GM21576 (cell line): ENCODE measurements at regions not wholly inside any gene's neighbourhood (a gene's known extent, or its start where the extent isn't known, plus 50 kb on each side); places are given as distances from the start of the nearest gene placed in this dataset.

Source experiments
- ATAC-seq: cut with Tn5 transposase; IDR thresholded peaks from one replicate; pipeline ENCODE4 v1.9.1; 2021; ENCODE audit warnings: mild to moderate bottlenecking, moderate library complexity; ENCODE audit not compliant: unreplicated experiment

DNA sequence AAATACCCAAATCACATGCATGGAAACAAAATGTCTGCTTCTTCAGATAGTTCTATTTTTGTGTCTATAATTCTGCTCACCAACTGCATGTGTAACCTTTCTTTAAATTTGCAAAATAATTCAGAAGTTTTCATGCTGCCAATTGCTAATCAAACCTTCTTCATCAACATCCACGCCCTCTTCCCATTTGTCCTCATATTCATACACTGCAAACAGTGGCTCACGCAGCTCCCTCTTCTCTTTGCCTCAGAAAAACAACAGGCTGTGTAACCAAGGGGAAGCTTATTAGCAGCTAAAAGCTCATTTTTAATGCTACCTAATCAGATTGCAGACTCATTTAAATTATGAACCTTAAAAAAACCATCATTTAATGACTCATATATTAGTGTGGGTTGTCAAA lies 555.0 kb upstream of the EPHA7 start:
- no peak for ATAC-seq

DNA sequence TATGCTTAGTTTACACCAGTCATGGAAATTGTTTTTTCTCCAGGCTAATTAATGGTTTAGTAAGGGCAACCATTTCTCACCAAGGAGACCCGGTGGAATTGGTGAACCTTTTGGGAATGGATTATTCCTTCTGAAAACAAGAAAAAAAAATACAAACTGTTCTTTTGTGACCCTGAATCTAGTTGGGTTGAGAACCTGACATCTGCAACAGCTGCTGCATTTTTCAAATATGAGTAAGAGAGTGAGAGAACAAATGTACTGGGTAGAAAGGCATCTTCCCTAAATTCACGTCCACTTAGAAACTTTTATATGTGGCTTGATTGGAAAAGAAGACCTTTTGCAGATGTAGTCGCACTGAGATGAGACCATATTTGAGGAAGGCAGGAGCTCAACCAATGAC lies 553.4 kb upstream of the EPHA7 start:
- no peak for ATAC-seq

DNA sequence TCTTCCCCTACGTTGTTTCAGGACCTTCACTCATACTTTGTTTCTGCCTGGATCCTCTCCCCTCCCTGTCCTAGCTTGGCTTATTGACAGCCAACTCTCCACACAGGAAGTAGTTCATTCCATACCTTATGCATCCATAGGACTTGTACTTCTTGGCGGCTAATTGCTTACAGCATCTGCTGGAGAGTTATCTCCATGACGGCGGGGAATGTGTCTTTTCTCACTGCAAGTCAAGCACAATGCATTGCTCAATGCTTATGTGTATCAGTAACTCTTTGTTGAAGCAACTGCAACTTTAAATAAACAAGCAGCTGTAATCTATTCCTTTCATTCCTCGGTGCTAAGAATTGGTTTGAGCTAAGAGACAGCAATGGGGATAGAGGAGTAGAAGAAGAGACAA lies 551.3 kb upstream of the EPHA7 start:
- ATAC-seq: no peak

DNA sequence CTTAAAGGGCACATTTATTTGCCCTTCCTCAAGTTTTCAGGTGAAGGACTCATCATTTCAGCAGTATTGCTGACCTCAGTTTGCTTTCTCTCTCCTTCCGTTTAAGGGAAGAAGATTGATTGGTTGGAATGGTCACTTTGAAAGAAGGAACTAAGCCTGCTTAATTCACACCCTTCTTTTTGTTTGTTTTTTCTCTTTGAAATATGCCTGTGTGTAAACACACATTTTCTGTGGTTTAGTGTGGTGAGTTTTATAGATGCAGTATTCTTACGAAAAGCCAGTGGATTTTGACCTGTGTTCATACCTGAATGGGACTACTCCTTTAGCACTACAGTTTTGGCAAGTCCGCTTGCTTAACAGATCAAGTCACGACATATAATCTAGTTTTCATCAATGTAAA lies 548.8 kb upstream of the EPHA7 start:
- no peak for ATAC-seq

GRCh38 chr6:93964926-93965325 lies 545.6 kb upstream of the EPHA7 start:
- no peak for ATAC-seq

DNA sequence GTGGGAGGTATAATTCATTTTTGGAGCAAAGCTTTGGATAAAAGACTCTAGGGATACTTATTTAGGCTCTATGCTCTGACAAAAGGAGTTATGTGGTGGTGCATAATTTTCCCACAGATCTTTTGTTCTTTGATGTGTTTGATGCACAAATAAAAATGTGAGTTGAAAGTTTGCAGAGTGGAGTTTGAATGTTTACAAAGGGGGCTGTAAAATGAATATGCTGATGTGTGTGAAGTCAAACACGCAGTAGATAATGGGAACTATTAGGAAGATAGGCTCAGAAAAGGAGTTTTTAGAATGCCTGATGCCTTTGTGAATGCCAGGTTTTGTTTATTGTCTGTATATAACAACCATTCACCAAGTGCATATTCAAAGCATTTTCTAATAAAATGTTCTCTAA lies 545.0 kb upstream of the EPHA7 start:
- ATAC-seq: no peak

- ATAC-seq: no peak
Measured at GRCh38 chr6:93962566-93962965, 543.2 kb upstream of the EPHA7 start.

- no peak for ATAC-seq
Measured at GRCh38 chr6:93954584-93954983, 535.2 kb upstream of the EPHA7 start.

- ATAC-seq: no peak
Measured at GRCh38 chr6:93943661-93944060, 524.3 kb upstream of the EPHA7 start.

- ATAC-seq: no peak
Measured at GRCh38 chr6:93940381-93940780, 521.0 kb upstream of the EPHA7 start.

- no peak for ATAC-seq
Measured at GRCh38 chr6:93932175-93932574, 512.8 kb upstream of the EPHA7 start.

GRCh38 chr6:93927731-93928130 lies 508.4 kb upstream of the EPHA7 start:
- ATAC-seq: no peak

DNA sequence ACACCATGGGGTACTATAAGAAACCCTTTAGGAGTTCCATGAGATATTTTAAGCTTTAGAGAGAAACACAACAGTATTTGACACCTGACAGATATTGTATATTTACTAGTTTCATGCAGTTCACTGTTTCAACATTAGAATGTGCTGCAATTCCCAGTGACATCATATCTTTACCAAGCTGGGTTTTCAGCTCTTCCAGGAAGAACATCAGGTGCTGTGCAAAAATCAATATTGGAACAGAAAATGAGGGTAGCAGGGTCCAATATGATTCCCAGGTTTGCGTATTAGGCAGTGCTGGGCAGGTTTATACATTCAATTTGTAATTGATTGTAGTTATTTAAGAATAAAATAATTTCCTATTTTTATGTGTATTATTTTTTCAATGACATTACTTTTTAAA lies 500.0 kb upstream of the EPHA7 start:
- no peak for ATAC-seq

GRCh38 chr6:93918258-93918657 lies 498.9 kb upstream of the EPHA7 start:
- no peak for ATAC-seq

DNA sequence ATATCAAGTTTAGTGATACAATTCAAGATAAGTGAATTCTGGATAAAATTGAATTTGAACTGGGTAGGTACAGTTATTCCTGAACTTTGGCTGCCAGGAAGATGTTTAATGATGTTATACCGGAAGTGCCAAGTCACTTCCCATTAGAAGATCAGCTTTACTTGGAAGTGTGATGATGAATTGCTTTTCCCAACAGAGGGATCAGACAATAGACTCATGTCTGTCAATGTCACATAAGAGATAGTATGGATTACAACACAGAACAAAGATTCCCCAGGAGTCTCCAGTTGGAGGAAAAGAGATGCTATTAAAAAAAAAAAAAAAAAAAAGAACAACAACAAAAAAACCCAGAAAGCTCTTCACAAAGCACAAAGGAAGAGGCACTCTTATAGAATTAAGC lies 497.9 kb upstream of the EPHA7 start:
- ATAC-seq: no peak

GRCh38 chr6:93916716-93917115 lies 497.4 kb upstream of the EPHA7 start:
- ATAC-seq: no peak

DNA sequence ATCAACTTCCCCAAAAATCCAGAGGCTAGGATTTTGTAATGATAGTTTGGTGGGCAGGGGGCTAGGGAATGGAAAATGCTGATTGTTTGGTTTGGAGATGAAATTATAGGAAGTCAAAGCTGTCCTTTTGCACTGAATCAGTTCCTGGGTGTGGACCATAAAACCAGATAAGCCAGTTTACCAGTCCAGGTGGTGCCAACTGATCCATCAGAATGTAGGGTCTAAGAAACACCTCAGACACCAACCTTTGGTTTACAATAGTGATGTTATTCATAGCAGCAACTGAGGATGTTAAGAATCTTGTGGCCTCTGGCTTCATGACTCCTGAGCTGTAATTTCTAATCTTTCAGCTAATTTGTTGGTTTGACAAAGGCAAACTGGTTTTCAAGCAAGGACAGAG lies 496.6 kb upstream of the EPHA7 start:
- ATAC-seq: no peak

DNA sequence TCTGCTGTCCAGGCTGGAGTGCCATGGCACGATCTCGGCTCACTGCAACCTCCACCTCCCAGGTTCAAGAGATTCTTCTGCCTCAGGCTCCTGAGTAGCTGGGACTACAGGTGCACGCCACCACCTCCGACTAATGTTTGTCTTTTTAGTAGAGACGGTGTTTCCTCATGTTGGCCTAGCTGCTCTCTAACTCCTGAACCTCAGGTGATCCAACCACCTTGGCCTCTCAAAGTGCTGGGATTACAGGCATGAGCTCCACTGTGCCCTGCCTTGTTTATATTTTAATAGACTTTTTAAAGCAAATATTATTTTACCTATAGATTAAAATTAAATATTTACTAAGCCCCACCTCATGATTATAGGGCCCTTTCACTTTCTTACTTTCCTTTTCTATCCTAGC lies 483.2 kb upstream of the EPHA7 start:
- ATAC-seq: no peak

GRCh38 chr6:93900142-93900541 lies 480.8 kb upstream of the EPHA7 start:
- ATAC-seq: no peak

- ATAC-seq: no peak
Measured at GRCh38 chr6:93896081-93896480, 476.7 kb upstream of the EPHA7 start.

- ATAC-seq: no peak
Measured at GRCh38 chr6:93894521-93894920, 475.2 kb upstream of the EPHA7 start.

DNA sequence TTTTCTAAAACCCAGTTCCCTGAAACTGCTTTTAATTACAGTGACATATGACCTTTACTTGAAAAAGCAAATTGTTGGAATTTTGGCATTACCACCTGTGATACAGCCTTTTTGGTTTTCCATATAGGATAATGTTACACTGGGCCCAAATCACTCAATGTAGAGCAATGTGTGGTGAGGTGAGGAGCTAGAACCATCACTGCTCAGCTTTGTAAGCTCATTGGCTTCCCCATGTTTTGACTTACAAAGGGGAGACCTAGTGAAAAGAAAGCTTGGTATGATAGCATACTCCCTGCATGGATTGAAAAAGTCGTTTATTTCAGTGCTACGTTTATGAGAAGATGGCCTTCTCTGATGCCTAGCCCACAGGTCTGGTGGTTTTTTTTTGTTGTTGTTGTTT lies 470.4 kb upstream of the EPHA7 start:
- no peak for ATAC-seq

DNA sequence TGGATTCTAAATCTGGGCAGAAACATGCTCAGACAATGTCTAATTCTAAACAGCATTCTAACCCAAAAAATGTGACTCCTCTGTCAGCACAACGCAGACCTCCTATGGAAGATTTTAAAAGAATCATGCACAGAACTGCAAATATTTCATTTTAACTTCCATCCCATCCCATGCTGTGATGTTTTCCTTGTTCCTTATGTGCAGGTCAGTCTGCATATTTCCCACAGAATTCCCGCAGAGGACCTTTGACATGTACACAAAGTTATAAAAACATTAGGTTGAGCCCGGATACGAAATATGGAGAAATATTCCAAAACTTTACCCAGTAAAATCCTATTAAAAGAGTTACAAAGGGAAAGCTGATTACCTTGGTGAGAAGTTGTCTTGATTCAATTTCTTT lies 467.1 kb upstream of the EPHA7 start:
- ATAC-seq: no peak

- no peak for ATAC-seq
Measured at GRCh38 chr6:93859971-93860370, 440.6 kb upstream of the EPHA7 start.
